ENCODE measurements at regions not wholly inside any gene's neighbourhood (a gene's known extent, or its start where the extent isn't known, plus 50 kb on each side); places are given as distances from the start of the nearest gene placed in this dataset.

DNA sequence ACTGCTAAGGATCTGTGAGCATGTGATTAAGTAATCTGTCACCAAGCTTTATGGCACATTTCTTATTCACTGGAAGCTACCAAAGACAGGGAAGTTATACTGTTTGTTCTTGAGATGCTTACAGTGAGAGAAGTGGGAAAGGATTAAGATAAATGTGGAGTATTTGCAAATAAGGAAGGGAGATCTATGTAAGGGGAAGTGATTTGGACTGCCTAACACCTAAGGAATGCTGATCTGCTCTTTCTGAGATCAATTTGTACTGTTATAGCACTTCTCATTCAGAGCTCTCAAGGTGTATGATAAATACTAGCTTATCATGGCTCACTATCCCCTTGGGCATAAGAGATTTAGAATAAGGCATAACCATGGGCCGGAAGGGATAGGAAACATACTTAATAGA lies 80.0 kb upstream of the NTRK2 start:
- DNase-seq (ENCODE audit: low read depth) = no peak

DNA sequence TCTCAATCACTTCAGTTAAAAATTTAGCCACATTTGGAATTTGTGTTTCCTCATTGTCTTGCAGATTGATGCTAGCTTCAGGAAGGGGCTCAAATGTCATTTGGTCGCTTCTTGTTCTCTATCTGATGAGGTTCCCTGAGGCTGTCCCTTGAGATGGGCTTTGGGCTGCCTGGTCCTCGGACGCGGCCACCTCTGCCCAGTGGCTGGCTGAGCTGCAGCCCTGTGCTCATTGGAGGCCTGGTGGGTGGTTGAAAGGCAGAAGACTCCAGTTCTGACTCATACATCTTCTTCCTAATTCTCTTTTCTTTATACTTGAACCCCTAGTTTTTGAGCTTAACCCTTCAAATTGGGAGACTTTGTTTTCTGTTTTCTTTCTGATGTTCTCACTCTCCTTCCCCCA lies 78.8 kb upstream of the NTRK2 start:
- no peak for DNase-seq (ENCODE audit: low read depth)

DNA sequence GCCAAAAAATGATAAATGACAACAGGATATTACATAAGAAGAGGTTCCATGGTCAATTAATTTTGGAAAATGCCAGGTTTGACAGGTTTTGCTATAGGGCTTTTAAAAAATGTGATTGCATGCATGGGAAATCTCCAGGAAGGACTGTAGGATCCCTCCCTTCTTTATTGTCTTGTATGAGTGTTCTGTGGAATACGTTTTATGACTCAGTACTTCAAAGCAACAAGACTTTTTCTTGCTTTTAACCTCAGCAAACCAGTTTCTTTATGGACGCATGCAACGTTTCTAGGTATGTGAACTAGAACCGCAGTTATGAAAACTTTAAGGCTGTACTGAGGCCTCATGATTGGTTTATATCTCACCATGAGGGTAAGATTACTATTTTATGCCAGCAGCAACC lies 76.6 kb upstream of the NTRK2 start:
- DNase-seq (ENCODE audit: low read depth) = no peak

DNA sequence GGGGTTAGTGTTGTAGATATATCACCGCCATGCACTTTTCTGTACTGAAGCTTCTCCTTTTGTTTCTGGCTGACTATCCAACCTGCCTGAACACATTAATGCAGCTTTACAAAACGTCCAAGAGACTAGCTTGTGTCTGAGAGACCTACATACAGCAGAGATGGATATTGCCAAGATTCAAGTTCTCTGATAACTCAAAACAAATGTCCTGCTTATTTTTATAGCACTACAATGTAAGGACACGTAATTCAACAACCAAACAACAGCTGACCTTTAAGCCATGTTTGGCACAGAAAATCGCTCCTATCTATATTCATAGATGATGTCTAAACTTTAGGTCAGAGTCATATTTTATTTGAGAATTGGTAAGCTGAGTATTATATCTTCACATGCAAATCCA lies 76.2 kb upstream of the NTRK2 start:
- DNase-seq (ENCODE audit: low read depth) = no peak

DNA sequence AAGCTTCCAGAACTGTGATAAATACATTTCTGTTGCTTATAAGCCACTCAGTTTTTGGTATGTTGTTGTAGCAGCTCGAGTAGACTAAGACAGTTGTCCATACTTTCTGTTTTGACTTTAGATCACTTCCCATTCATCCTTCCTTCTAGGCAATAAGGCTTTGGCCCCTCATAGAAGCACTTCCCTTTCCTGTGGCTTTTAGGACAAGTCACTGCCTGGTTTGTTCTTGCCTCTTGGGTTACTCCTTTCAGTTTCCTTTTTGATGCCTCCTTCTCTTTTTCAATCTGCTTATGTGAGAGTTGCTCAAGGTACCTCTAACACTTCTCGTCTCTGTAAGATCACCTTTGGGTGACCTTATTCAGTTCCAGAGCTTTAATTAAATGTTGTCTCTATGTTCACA lies 72.4 kb upstream of the NTRK2 start:
- no peak for DNase-seq (ENCODE audit: low read depth)

DNA sequence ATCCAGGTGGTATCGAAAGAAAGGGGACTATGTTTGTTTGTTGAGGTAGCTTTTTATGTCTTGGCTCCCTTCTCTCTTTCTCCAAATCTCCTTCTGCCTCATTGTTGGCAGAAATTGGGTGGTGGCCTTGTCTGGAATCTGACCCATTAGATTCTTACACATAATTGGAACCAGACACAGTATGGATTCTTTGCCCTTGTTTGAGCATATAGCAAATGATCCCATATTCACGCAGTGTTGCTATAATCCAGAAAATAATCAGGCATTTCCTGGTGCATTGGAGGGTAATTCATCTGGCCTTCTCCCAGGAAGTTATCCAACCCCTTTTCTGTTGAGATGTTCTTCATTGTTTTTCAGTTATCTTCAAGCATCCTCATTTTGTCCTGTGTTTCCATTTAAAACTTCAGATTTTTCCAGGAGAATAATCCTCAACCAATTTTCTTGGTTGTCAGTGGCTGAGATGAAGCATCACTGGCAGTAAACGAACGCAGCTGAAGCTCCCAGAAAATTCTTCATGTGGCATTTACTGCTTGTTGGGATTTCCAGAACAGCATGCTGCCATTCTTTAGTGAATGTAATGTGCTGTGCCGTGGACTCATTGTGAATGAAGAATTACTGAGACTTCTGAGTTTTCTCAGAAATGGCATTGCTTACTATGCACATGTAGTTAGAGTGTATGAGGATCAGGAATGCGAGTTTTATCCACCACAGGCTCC lies 70.5 kb upstream of the NTRK2 start:
- DNase-seq (ENCODE audit: low read depth) = no peak

DNA sequence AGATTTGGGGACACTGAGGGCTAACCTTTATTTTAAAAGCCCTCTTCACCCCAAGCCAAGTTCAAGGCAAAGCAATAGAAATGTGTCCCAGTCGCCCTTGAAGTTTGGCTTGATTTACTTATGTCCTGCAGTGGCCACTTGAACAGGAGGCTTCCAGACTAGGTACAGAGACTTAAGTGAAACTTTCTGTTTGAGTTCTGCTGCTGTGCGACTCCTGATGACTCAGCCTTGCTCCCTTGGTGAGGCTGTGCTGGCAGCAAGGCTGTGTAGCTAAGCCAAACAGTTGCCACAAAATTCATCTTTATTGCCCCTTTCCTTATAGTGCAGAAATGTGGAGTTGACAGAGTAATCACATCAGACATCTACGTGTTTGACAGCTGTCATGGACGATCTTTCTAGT lies 68.8 kb upstream of the NTRK2 start:
- DNase-seq (ENCODE audit: low read depth) = no peak

DNA sequence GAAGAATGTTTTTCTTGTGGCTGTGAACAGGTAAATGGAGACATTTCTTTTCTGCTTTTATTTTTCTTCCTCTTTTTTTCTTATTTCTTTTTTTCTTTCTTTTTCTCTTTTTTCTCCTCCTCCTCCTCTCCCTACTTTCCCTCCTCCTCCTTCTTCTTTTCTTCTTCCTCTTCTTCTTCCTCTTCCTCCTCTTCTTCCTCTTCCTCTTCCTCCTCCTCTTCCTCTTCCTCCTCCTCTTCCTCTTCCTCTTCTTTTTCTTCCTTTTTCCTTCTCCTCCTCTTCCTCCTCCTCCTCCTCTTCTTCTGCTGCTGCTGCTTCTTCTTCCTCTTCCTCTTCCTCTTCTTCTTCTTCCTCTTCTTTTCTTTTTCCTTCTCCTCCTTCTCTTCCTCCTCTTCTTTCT lies 65.3 kb upstream of the NTRK2 start:
- no peak for DNase-seq (ENCODE audit: low read depth)

DNA sequence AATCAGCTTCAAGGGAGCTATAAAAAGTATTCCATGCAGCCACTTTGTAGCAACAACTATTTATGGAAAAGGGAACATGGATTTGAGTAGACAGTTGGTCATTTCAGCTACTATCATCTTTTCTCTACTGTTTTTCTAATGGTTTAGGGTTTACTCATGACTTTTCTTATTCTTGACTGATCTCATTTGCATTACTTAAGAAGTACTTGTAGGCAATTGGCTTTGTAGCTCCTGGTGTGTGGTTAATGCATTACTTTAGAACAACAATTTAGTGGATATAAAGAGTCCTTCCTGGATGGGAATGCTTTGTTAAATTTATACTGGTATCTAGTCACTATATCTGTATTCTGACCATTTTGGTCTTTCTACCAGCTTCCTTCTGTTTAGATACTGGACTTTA lies 59.8 kb upstream of the NTRK2 start:
- DNase-seq (ENCODE audit: low read depth) = no peak

DNA sequence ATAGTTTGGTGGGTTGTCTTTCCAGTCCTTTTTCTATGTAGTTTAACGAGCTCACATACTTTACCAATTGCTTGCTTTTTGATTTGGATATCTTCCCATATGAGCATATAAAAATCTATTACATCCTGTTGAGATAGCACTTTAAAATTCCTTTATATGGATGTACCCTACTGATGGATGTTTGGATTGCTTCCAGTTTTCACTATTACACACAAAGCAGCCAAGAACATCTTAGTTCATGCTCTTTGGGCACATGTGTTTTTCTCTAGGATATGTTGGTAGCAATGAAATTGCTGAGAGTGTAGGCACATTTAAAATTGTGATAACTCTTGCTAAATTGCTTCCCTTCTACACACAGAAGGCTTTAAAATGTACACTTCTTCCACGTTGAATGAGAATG lies 56.1 kb upstream of the NTRK2 start:
- DNase-seq (ENCODE audit: low read depth) = no peak

DNA sequence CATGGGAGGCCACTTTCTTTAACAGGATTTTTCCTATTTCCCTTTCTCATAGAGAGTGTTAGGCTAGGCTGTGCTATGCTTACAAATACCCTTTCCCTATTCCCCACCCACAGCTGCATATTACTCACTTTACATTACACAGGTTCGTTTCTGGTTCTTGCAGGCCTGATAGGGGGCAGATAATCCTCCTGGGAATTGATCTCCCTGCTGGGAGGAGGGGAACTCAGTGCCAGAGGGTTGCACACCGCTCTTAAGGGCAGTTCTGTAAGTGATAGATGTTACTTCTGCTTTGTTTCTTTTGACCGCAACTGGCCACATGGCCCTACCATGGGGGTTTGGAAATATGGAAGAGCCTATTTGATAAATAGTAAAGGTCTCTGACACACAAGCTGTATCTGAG lies 54.0 kb upstream of the NTRK2 start:
- DNase-seq (ENCODE audit: low read depth) = no peak

DNA sequence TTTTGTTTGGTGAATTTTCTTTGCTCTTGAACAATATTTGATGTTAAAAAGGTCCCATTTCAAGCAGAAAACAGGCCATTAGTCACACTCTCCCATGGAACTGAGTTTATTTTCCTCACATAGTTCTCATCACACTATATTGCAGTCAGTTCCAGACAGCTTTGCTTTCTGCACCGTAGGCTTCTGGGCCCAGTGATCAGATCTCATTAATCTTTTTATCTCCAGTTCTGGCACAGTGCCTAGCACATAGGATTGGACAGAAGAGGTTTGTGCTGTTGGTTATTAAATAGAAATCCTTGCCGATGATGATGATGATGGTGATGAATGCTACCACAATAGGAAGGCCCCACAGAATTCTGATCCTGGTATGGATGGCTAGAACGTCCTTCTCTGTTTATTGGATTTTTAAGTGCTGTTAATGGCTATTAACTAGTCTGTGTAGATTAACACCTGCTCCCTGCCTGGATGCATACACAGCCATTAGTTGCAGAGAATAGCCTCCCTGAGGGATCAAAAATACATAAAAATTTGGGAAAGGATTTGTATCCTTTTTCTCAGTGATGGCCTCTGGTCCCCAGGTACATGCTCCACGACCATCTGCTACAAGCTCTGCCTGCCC lies 52.0 kb upstream of the NTRK2 start:
- DNase-seq (ENCODE audit: low read depth) = no peak
